Nephron progenitor cell (in vitro differentiated cells): ENCODE measurements at regions not wholly inside any gene's neighbourhood (a gene's known extent, or its start where the extent isn't known, plus 50 kb on each side); places are given as distances from the start of the nearest gene placed in this dataset.

Source experiments
- DNase-seq: peaks from one replicate; pipeline ENCODE4 v3.0.0; 2021
- H3K27ac Mint-ChIP-seq: 2 replicates; pipeline ENCODE4 v1.8.0; 2021; ENCODE audit warnings: mild to moderate bottlenecking, moderate library complexity, mixed read lengths
- H3K27me3 Mint-ChIP-seq: 2 replicates; pipeline ENCODE4 v1.8.0; 2021; ENCODE audit warnings: mild to moderate bottlenecking, low read depth, mixed read lengths; ENCODE audit not compliant: poor library complexity
- H3K36me3 Mint-ChIP-seq: 2 replicates; pipeline ENCODE4 v1.8.0; 2021; ENCODE audit warnings: low read depth, mixed read lengths
- H3K4me1 Mint-ChIP-seq: 2 replicates; pipeline ENCODE4 v1.8.0; 2021; ENCODE audit warnings: mixed read lengths
- H3K4me3 Mint-ChIP-seq: 2 replicates; pipeline ENCODE4 v1.8.0; 2021; ENCODE audit warnings: mild to moderate bottlenecking, moderate library complexity, mixed read lengths
- H3K9me3 Mint-ChIP-seq: 2 replicates; pipeline ENCODE4 v1.8.0; 2021; ENCODE audit warnings: mild to moderate bottlenecking, moderate library complexity, mixed read lengths
- TF ChIP-seq, protein P1 (sequence below): fragments of 200-600 bp; sonication (generic); IDR thresholded peaks from 2 replicates; pipeline ENCODE4 v1.5.0; 2021; ENCODE audit warnings: antibody characterized with exemption

- DNase-seq, result no peak
Observed at GRCh38 chr18:67428805-67429204, 87.7 kb downstream of the DSEL start.

DNA sequence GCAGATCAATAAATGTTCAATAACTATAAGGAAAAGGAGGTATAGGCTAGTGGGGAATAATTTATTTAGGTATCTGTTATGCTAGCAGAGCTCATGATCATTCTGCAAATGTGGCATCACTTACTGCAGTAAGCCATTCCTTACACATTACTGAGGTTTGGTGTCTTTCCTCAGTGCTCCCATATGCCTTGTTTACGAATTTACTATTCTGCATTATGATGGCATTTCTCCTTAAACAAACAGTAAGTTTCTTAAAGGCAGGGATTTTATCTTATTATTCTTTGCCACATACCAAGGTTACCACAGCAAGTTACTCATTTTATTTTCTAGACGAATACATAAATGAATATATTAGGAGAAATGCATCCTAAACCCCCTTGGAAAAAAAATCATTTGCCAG is 88.4 kb downstream of the DSEL start:
- TF ChIP-seq, protein P1, sequence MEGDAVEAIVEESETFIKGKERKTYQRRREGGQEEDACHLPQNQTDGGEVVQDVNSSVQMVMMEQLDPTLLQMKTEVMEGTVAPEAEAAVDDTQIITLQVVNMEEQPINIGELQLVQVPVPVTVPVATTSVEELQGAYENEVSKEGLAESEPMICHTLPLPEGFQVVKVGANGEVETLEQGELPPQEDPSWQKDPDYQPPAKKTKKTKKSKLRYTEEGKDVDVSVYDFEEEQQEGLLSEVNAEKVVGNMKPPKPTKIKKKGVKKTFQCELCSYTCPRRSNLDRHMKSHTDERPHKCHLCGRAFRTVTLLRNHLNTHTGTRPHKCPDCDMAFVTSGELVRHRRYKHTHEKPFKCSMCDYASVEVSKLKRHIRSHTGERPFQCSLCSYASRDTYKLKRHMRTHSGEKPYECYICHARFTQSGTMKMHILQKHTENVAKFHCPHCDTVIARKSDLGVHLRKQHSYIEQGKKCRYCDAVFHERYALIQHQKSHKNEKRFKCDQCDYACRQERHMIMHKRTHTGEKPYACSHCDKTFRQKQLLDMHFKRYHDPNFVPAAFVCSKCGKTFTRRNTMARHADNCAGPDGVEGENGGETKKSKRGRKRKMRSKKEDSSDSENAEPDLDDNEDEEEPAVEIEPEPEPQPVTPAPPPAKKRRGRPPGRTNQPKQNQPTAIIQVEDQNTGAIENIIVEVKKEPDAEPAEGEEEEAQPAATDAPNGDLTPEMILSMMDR, result no peak
- H3K27me3 Mint-ChIP-seq, result peaks cover 8% of the 10 kb centered on the region
- no peak overlapping the region for H3K27ac Mint-ChIP-seq
- DNase-seq, result no peak
- no peak overlapping the region for H3K4me3 Mint-ChIP-seq
- H3K9me3 Mint-ChIP-seq, result no peaks in the 10 kb centered on the region
- no peaks in the 10 kb centered on the region for H3K36me3 Mint-ChIP-seq
- H3K4me1 Mint-ChIP-seq, result no peaks in the 10 kb centered on the region

More at GRCh38 chr18:67428805-67429204, 87.7 kb downstream of the DSEL start:
- H3K36me3 Mint-ChIP-seq, result no peaks in the 10 kb centered on the region
- TF ChIP-seq, protein P1, result no peak
- no peak overlapping the region for H3K27ac Mint-ChIP-seq
- no peaks in the 10 kb centered on the region for H3K9me3 Mint-ChIP-seq
- H3K4me1 Mint-ChIP-seq, result no peaks in the 10 kb centered on the region
- peaks cover 8% of the 10 kb centered on the region for H3K27me3 Mint-ChIP-seq
- no peak overlapping the region for H3K4me3 Mint-ChIP-seq

DNA sequence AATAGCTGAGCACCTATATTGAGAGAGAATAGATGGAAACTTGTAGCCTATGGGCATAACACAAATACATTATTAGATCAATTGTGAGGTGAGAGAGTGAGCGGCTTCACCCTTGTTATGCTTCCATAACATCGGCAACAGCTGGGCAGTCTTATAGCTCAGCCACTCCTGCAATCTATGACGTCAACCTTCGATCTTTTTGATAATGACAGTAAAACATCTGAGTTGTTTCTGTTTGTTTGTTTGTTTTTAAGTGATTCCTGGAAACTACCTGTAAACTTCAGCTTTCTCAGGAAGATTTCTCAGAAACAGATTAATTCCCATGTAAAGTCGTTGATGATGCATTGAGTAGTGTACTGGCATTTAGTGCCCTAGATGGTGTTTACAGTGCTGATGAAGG is 90.0 kb downstream of the DSEL start:
- no peaks in the 10 kb centered on the region for H3K4me1 Mint-ChIP-seq
- no peak overlapping the region for H3K4me3 Mint-ChIP-seq
- H3K27me3 Mint-ChIP-seq, result peaks cover 8% of the 10 kb centered on the region
- H3K27ac Mint-ChIP-seq, result no peak overlapping the region
- no peaks in the 10 kb centered on the region for H3K36me3 Mint-ChIP-seq
- no peaks in the 10 kb centered on the region for H3K9me3 Mint-ChIP-seq
- DNase-seq, result no peak
- TF ChIP-seq, protein P1, result no peak

- no peak overlapping the region for H3K27ac Mint-ChIP-seq
- no peaks in the 10 kb centered on the region for H3K4me1 Mint-ChIP-seq
- H3K27me3 Mint-ChIP-seq, result peaks cover 8% of the 10 kb centered on the region
- H3K4me3 Mint-ChIP-seq, result no peak overlapping the region
- no peaks in the 10 kb centered on the region for H3K9me3 Mint-ChIP-seq
- no peak for DNase-seq
- TF ChIP-seq, protein P1, result no peak
- H3K36me3 Mint-ChIP-seq, result no peaks in the 10 kb centered on the region
Observed at GRCh38 chr18:67425672-67426071, 90.8 kb downstream of the DSEL start.

- H3K4me3 Mint-ChIP-seq, result no peak overlapping the region
- peaks cover 4% of the 10 kb centered on the region for H3K27me3 Mint-ChIP-seq
- DNase-seq, result no peak
- no peak overlapping the region for H3K27ac Mint-ChIP-seq
- H3K36me3 Mint-ChIP-seq, result no peaks in the 10 kb centered on the region
- H3K9me3 Mint-ChIP-seq, result no peaks in the 10 kb centered on the region
- TF ChIP-seq, protein P1, result no peak
- no peaks in the 10 kb centered on the region for H3K4me1 Mint-ChIP-seq
Observed at GRCh38 chr18:67421651-67422050, 94.9 kb downstream of the DSEL start.

- TF ChIP-seq, protein P1, result no peak
- Mint-ChIP-seq H3K4me3 (no peak overlapping the region), H3K36me3 (no peaks in the 10 kb centered on the region), H3K4me1 (no peaks in the 10 kb centered on the region), H3K9me3 (no peaks in the 10 kb centered on the region), H3K27ac (no peak overlapping the region), H3K27me3 (no peaks in the 10 kb centered on the region)
- DNase-seq, result no peak
Observed at GRCh38 chr18:67417864-67418523, 98.5 kb downstream of the DSEL start.
